ENCODE measurements at regions not wholly inside any gene's neighbourhood (a gene's known extent, or its start where the extent isn't known, plus 50 kb on each side); places are given as distances from the start of the nearest gene placed in this dataset.

- Histone ChIP-seq H3K27ac (replicated peaks) (no peak overlapping the region), H3K4me3 (replicated peaks; ENCODE audit: insufficient read depth, low read length) (no peak overlapping the region), H3K27me3 (ENCODE audit: insufficient read depth, poor library complexity, severe bottlenecking) (no peaks in the 10 kb centered on the region)
- TF ChIP-seq REST (IDR thresholded peaks at IDR 0.05; ENCODE audit: insufficient replicate concordance, low read depth) (no peak), POLR2AphosphoS5 (IDR thresholded peaks at IDR 0.05; ENCODE audit: low read depth) (no peak), SPI1 (IDR thresholded peaks at IDR 0.05; ENCODE audit: borderline replicate concordance, low read depth) (no peak), GABPA (IDR thresholded peaks at IDR 0.05; ENCODE audit: low read depth) (no peak)
- TF ChIP-seq, protein P1, sequence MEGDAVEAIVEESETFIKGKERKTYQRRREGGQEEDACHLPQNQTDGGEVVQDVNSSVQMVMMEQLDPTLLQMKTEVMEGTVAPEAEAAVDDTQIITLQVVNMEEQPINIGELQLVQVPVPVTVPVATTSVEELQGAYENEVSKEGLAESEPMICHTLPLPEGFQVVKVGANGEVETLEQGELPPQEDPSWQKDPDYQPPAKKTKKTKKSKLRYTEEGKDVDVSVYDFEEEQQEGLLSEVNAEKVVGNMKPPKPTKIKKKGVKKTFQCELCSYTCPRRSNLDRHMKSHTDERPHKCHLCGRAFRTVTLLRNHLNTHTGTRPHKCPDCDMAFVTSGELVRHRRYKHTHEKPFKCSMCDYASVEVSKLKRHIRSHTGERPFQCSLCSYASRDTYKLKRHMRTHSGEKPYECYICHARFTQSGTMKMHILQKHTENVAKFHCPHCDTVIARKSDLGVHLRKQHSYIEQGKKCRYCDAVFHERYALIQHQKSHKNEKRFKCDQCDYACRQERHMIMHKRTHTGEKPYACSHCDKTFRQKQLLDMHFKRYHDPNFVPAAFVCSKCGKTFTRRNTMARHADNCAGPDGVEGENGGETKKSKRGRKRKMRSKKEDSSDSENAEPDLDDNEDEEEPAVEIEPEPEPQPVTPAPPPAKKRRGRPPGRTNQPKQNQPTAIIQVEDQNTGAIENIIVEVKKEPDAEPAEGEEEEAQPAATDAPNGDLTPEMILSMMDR (IDR thresholded peaks at IDR 0.05; ENCODE audit: insufficient read depth, low read length) = no peak
- no peak for DNase-seq (ENCODE audit: low read depth in 1 of 2, low spot score in 1 of 2)
These were observed 112.5 kb upstream of the FKBP1C start for GRCh38 chr6:63098789-63099188.

GRCh38 chr6:63099772-63100459, 111.4 kb upstream of the FKBP1C start:
- no peak for DNase-seq (ENCODE audit: low read depth in 1 of 2, low spot score in 1 of 2)
- H3K4me3 ChIP-seq (replicated peaks; ENCODE audit: insufficient read depth, low read length) = no peak overlapping the region
- TF ChIP-seq SPI1 (IDR thresholded peaks at IDR 0.05; ENCODE audit: borderline replicate concordance, low read depth) (no peak), GABPA (IDR thresholded peaks at IDR 0.05; ENCODE audit: low read depth) (no peak), POLR2AphosphoS5 (IDR thresholded peaks at IDR 0.05; ENCODE audit: low read depth) (no peak), REST (IDR thresholded peaks at IDR 0.05; ENCODE audit: insufficient replicate concordance, low read depth) (no peak)
- TF ChIP-seq, protein P1 (IDR thresholded peaks at IDR 0.05; ENCODE audit: insufficient read depth, low read length) = no peak

DNA sequence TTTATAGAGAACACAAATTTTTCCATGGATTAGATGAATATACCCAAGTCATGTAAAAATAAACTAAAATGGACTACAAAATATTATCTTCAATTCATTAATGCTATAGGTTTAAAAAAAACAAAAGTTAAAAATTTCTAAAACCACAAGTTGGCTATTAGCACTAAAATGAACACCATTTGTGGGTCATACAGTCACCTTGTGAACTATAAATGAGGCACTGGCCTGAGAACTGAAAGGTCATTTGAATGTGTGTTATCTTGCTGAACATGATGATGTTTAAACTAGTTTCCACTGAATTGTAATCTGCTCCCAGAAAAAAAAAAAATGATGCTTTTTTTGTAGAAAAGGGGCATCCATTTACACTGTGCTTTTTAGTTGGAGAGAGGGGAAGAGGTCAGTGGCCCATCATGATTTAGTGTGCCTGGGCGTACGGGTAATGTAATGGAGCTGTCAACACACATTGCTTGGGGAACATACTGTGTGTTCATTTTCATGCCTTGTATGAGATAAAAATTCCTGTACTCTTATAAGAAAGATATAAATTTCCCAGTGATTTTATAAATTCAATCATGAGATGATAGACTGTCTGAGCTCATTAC, 96.6 kb upstream of the FKBP1C start:
- no peak overlapping the region for H3K4me3 ChIP-seq (replicated peaks; ENCODE audit: insufficient read depth, low read length)
- no peaks in the 10 kb centered on the region for H3K27me3 ChIP-seq (ENCODE audit: insufficient read depth, poor library complexity, severe bottlenecking)
- DNase-seq (ENCODE audit: low read depth in 1 of 2, low spot score in 1 of 2) = no peak
- no peak overlapping the region for H3K27ac ChIP-seq (replicated peaks)
- TF ChIP-seq REST (IDR thresholded peaks at IDR 0.05; ENCODE audit: insufficient replicate concordance, low read depth) (no peak), SPI1 (IDR thresholded peaks at IDR 0.05; ENCODE audit: borderline replicate concordance, low read depth) (no peak), GABPA (IDR thresholded peaks at IDR 0.05; ENCODE audit: low read depth) (no peak), POLR2AphosphoS5 (IDR thresholded peaks at IDR 0.05; ENCODE audit: low read depth) (no peak)
- TF ChIP-seq, protein P1 (IDR thresholded peaks at IDR 0.05; ENCODE audit: insufficient read depth, low read length) = no peak

More at GRCh38 chr6:63099772-63100459, 111.4 kb upstream of the FKBP1C start:
- H3K27ac ChIP-seq (replicated peaks) = no peak overlapping the region
- H3K27me3 ChIP-seq (ENCODE audit: insufficient read depth, poor library complexity, severe bottlenecking) = no peaks in the 10 kb centered on the region
